Gastroesophageal sphincter (tissue), 3 donors: ENCODE measurements at regions not wholly inside any gene's neighbourhood (a gene's known extent, or its start where the extent isn't known, plus 50 kb on each side); places are given as distances from the start of the nearest gene placed in this dataset.

ENCODE experiments used
- POLR2A ChIP-seq, 2 donors: fragments of 450-650 bp; IDR thresholded peaks; one replicate each; pipeline ENCODE4 v1.6.1; 2017; ENCODE audit warnings: antibody characterized with exemption in 2 of 2, mild to moderate bottlenecking in 2 of 2, moderate library complexity in 1 of 2
- TF ChIP-seq, protein P1 (sequence below), 4 experiments: fragments of 200-600 bp in 2 of 4; fragments of 450-650 bp in 2 of 4; sonication (generic) in 1 of 4; IDR thresholded peaks; one replicate each; pipeline ENCODE4 v1.5.1; 2017 to 2019; ENCODE audit warnings: antibody characterized with exemption in 4 of 4, mild to moderate bottlenecking in 2 of 4, moderate library complexity in 2 of 4

GRCh38 chrX:96483647-96484160 is 200.9 kb upstream of the DIAPH2 start:
- no peak for TF ChIP-seq POLR2A (IDR thresholded peaks at IDR 0.05)
- TF ChIP-seq, protein P1, sequence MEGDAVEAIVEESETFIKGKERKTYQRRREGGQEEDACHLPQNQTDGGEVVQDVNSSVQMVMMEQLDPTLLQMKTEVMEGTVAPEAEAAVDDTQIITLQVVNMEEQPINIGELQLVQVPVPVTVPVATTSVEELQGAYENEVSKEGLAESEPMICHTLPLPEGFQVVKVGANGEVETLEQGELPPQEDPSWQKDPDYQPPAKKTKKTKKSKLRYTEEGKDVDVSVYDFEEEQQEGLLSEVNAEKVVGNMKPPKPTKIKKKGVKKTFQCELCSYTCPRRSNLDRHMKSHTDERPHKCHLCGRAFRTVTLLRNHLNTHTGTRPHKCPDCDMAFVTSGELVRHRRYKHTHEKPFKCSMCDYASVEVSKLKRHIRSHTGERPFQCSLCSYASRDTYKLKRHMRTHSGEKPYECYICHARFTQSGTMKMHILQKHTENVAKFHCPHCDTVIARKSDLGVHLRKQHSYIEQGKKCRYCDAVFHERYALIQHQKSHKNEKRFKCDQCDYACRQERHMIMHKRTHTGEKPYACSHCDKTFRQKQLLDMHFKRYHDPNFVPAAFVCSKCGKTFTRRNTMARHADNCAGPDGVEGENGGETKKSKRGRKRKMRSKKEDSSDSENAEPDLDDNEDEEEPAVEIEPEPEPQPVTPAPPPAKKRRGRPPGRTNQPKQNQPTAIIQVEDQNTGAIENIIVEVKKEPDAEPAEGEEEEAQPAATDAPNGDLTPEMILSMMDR (IDR thresholded peaks at IDR 0.05): no peak
